NCI-H2029 (cell line): ENCODE measurements at regions not wholly inside any gene's neighbourhood (a gene's known extent, or its start where the extent isn't known, plus 50 kb on each side); places are given as distances from the start of the nearest gene placed in this dataset.

Experiments used
- DNase-seq: peaks from one replicate; lab custom pipeline; 2025; lab: John Stamatoyannopoulos, UW

GRCh38 chr9:1429297-1429696, 379.1 kb downstream of the DMRT2 start:
- no peak for DNase-seq

- DNase-seq = no peak
Measured at GRCh38 chr9:1431461-1431860, 381.3 kb downstream of the DMRT2 start.

DNA sequence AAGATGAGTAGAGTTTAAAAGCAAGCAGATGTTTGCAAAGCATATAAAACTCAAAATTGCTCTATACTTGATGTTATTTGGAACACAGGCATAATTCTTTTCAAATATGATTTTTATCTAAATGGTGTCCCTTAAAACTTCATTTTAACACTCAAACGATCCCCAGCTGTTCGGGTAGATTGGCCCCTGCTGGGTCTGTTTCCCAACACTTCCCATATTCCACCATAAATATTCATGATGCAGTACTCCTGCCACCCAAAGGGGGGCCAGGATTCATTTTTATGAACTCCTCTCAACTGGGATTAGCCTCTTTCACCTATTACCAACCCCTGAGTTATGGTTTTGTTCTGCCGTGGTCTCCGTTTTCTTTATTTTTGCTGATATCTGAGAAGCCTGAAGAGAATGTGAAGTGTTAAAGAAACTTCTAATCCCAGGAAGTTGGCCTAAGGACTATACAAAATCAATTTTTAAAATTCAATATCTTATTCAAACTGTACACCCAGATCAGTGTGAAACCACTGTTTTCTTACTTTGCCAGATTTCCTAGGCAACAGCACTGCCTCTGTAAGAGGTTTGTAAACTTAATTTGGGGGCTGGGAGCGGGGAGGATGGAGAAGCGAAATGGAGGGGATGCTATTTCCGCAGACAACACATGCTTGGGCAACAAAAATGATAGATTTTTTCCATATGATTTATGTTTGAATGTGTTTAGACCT, 384.1 kb downstream of the DMRT2 start:
- no peak for DNase-seq

DNA sequence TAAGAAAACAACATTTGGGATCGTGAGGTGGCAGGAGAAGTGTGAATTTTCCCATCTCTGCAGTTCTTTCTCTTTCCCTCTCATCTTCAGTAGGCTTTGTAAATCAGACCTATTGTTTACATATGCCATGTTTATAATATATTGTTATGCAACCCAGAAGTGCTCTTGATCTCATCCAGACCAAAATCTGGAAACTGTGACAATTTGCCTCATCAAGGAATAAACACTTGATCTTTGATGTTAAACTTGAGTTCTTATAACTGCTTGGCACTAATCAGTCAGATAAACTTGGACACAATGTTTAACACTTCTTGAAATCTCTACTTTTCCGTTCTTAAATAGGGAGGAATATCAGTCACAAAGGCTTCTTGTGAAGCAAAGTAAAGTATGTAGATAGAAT, 384.7 kb downstream of the DMRT2 start:
- DNase-seq = no peak

DNA sequence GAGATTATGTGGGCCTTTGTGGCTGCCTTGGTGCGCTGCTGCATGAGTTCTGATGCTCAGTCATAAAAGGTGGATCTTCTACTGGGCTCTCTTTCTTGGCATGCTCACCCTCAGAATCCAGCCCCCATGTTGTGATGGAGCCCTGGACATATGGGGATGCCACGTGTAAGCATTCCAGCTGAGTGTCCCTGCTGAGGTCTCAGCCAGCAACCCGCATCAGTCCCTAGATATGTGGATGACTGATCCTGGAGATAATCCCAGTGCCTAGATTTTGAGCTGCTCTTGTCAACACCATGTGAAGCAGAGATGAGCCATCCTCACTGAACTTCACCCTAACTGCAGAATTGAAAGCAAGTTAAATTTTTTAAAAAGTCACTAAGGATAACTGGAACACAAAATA, 390.1 kb downstream of the DMRT2 start:
- DNase-seq = no peak

DNA sequence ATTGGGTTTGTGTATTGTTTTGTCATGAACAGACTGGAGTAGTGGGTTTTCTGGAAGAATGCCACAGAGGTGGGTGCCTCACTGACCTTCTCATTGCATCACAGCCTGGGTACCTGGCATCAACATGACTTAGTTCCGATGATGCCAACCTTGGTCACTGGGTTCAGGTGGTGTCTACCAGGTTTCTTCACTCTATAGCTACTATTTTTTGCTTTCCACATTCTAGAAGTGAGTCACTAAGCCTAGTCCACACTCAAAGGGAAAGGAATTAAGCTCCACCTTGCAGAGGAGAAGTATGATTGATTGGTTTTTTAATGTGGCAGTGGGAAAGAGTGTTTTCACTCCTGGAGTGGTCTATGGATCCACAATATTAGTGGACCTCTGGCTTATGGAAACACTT, 391.9 kb downstream of the DMRT2 start:
- no peak for DNase-seq

DNA sequence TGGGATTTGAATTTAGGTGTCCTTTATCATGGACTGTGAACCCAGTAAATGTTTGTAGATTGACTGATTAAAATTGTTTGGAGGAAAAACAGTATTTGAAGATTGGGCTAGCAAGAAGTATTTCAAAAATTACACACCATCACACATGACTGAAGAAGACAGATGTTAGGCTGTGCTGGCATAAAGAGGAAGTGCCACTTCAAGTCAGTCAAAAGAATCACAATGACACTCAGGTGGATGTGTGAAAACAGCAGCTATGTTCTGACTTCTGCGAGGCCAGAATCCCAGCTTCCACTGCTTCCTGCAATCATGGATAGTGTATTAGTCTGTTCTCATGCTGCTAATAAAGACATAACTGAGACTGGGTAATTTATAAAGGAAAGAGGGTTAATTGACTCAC, 393.3 kb downstream of the DMRT2 start:
- no peak for DNase-seq

DNA sequence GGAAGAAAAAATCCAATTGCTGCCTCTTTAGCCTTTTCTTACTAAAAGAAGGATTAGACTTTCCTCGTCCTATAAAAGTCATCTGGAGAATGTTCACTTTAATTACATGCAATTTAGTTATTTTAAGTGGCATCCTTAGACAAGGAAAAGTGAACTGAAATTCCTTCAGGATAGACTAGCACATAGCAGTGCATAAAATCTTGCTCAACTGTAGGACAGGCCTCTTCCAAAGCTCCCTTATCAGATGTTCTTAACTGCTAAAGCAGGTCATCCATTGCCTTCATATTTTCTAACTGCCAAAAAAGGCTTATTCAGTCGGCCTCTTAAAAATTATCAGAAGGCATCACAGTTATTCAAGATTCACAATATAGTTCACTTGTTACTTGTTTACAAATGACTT, 396.5 kb downstream of the DMRT2 start:
- DNase-seq = no peak

GRCh38 chr9:1453636-1454035, 403.5 kb downstream of the DMRT2 start:
- DNase-seq = no peak

GRCh38 chr9:1454211-1454610, 404.1 kb downstream of the DMRT2 start:
- DNase-seq = no peak

DNA sequence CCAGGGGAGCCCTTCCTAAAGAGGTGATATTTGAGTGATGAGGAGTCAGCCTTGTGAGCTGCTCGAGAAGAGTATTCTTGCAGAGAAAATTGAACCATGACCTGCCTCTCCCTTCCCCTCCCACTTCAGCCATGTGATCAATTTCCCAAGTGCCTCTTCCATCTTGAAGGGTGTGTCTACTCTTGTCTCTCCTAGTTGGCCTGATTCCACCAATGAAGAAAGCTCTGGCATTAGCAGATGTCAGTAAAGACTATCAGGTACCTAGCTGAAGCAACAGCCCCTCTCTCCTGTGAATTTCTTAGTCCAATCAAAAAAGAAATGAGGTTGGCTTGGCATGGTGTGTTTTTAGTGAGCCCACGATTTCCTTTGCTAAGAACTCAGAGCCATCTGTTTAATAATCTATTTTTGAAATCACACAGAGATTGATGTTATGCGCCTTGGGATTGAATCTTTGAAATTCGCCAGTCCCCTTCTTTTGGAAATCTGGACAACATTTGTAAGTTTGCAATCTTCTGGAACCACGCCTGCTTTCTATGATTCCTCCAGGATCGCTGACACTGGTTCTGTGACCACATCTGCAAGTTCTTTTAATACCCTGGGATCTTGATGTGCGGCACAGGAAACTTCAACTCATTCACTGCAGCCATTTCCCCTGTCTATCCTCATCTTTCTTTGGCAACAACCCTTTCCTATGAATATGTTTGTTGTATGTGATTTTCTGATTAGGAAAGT, 404.6 kb downstream of the DMRT2 start:
- peak; percentile 3 for DNase-seq

DNA sequence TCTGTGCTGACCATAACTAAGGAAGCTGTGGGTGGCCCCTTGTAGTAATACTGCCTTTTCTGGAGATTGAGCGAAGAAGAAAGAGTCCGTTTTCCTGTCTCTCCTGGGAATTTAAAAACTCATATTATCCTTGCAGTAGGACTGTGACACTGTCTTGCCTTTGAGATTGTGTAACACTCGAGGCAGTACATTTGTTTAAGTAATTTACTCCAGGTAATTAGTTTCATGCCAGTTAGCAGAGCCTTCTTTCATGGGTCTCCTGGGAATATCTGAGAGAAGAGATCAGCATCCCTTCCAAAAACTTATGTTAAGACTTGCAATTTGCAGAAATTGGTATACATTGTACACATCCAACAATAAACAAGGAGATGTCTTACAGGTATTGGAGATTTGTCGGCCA, 405.6 kb downstream of the DMRT2 start:
- no peak for DNase-seq

DNA sequence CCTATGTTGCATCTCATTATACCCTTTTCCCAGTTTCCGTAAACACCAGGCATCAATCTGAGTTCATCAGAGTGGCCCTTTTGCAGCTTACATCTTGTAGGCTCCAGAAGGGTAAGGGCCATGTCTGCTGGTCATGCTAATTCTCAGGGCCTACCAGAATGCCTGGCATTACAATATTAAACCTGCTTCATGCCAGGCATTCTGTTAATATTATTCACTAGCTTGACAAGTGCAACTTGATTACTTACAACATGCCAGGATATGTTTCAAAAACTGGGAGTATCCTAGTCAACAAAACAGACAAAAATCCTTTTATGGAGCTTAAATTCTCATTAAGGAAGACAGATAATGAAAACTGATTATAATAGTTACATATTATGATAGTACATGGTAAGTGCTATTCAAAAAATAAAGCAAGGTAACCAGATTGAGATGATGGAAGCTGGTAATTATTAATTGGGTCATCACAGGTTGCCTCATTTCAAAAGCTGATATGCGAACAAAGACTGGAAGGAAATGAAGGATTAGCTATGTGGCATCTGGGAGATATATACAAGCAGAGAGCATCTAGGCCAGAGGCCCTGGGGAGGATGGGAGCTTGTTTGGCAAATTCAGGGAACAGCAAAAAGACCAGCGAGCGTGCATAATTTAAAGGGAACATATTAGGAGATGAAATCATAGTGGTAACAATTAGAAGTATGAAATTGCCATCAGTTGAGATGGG, 406.3 kb downstream of the DMRT2 start:
- no peak for DNase-seq

DNA sequence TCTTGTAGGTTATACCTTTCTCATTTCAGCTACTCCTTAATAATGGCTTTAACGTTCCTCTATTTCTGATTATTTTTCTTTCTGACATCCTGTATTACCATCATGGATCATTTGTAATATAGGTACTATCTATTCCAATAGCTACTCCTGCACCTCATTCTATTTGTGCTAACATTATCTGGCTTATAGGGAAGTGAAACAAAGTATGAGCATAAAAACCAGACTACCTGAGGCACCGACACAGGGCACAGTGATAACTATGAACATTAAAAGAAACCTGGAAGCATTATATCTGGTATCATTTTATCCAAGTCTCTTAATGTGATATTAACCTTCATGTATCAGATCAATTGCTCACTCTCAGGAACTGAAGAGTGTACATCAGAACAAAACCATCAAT, 407.3 kb downstream of the DMRT2 start:
- DNase-seq = no peak

- DNase-seq = peak; percentile 38
Measured at GRCh38 chr9:1458503-1458902, 408.3 kb downstream of the DMRT2 start.

GRCh38 chr9:1460143-1460769, 410.1 kb downstream of the DMRT2 start:
- DNase-seq = peak; percentile 31

DNA sequence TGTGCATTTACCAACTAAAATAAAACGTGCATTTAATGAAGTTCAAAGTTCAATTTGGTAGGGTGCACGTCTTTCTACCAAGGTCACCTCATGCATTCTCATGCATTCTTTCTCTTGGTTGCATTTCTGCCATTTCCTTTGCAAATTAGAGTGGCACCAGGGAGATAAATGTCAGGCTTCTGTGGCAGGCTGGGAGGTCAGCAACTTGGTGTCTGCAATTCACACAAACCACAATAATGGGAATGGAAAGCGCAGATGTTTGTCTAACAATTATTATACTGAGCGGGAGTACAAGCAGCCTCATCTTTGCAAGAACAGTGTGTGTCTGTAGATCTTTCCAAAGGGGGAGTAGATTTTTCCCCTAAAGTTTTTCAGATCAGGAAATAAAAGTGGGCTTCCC, 411.7 kb downstream of the DMRT2 start:
- DNase-seq = no peak

DNA sequence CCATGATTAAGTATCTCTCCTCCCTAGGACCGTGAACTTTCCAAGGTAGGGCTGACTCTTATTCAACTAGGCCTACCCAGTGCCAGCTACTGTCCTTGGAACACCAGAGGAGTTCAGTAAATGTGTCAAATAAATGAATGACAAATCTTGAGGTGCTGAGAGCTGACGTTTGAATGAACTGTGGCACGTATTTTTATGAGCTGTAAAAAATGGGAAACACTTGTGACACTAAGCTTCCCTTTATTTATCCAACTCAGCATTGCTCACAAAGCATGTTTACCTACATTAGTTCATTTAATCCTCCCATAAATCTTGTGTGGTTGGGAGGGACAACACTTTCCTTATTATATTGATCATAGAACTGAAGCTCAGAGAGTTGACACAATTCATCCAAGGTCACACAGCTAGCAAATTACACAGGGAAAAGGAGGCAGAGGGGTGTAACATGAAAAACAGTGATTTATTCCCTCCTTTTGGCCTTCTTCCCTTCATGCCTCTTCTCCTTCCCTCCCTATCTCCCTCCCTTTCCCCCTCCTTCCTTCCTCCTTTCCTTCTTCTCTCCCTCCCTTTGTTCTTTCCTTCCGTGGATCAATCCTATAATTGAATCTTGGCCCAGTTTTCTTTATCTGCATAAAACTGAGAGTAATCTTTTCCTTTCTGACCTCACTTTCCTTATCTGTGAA, 412.6 kb downstream of the DMRT2 start:
- DNase-seq = no peak

- no peak for DNase-seq
Measured at GRCh38 chr9:1469996-1470395, 419.8 kb downstream of the DMRT2 start.

GRCh38 chr9:1473956-1474634, 423.9 kb downstream of the DMRT2 start:
- DNase-seq = no peak

DNA sequence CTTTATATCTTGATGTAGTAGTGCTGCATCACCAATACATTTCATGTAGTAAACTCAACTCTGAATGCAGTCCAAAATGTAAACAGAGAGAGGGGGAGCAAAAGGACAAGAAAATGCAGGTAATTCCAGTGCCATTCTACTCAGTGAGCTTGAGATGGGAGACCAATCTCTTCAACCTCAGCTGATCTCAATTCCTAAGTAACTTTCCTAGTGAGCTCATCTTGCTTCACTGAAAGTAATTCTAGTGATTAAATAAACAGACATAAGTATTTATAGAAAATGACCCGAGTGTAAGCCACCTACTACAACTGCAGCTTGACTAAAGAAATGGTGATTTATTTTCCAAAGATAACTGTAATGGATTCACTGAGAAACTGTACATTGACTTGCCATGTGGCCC, 424.5 kb downstream of the DMRT2 start:
- no peak for DNase-seq
